Liver (tissue), 7 donors: ENCODE measurements at regions not wholly inside any gene's neighbourhood (a gene's known extent, or its start where the extent isn't known, plus 50 kb on each side); places are given as distances from the start of the nearest gene placed in this dataset.

Experiments used
- DNase-seq: peaks from one replicate; pipeline ENCODE4 v3.0.0-alpha.2; 2017; ENCODE audit warnings: low spot score
- H3K27ac ChIP-seq, 2 donors: one replicate each; pipeline ENCODE4 v1.7.0; 2013; ENCODE audit warnings: inconsistent platforms in 2 of 2, low read length in 2 of 2, control low read depth in 1 of 2, low read depth in 1 of 2, mild to moderate bottlenecking in 1 of 2
- H3K27me3 ChIP-seq, 4 donors: one replicate each; pipeline versions ENCODE4 v1.6.1 to v1.7.0; 2013; ENCODE audit warnings: low read length in 3 of 4, inconsistent platforms in 1 of 4, mild to moderate bottlenecking in 1 of 4, moderate library complexity in 1 of 4; ENCODE audit not compliant: control insufficient read depth in 4 of 4, insufficient read depth in 4 of 4
- H3K36me3 ChIP-seq, 4 donors: one replicate each; pipeline versions ENCODE4 v1.6.1 to v1.7.0; 2013; ENCODE audit warnings: low read length in 3 of 4, mild to moderate bottlenecking in 3 of 4, low read depth in 1 of 4, moderate library complexity in 1 of 4; ENCODE audit not compliant: control insufficient read depth in 4 of 4, insufficient read depth in 3 of 4
- H3K4me1 ChIP-seq, 4 donors: one replicate each; pipeline versions ENCODE4 v1.6.1 to v1.7.0; 2013; ENCODE audit warnings: low read length in 3 of 4, mild to moderate bottlenecking in 3 of 4, moderate library complexity in 1 of 4; ENCODE audit not compliant: control insufficient read depth in 4 of 4, insufficient read depth in 4 of 4
- H3K4me3 ChIP-seq, 3 donors: one replicate each; pipeline versions ENCODE4 v1.6.1 to v1.7.0; 2013; ENCODE audit warnings: low read length in 3 of 3, control low read depth in 1 of 3, low read depth in 1 of 3, mild to moderate bottlenecking in 1 of 3
- H3K9ac ChIP-seq, 2 donors: one replicate each; pipeline ENCODE4 v1.7.0; 2013; ENCODE audit warnings: low read length in 2 of 2, mild to moderate bottlenecking in 2 of 2, moderate library complexity in 2 of 2, control low read depth in 1 of 2, low read depth in 1 of 2
- H3K9me3 ChIP-seq, 4 donors: one replicate each; pipeline versions ENCODE4 v1.6.1 to v1.7.0; 2013; ENCODE audit warnings: low read length in 3 of 4; ENCODE audit not compliant: control insufficient read depth in 4 of 4
- ATF3 ChIP-seq: IDR thresholded peaks from 2 replicates; pipeline ENCODE4 v1.6.1; 2016; ENCODE audit warnings: antibody characterized with exemption
- EGR1 ChIP-seq, 2 donors: IDR thresholded peaks; 2 replicates each; pipeline ENCODE4 v1.6.1; 2016 to 2018; ENCODE audit warnings: antibody characterized with exemption in 2 of 2, low read depth in 2 of 2
- FOXA1 ChIP-seq: IDR thresholded peaks from 2 replicates; pipeline ENCODE4 v1.6.1; 2016; ENCODE audit warnings: antibody characterized with exemption
- GABPA ChIP-seq, 2 donors: IDR thresholded peaks in 1 of 2; conservative IDR thresholded peaks in 1 of 2; 2 replicates each; pipeline ENCODE4 v1.6.1; 2016; ENCODE audit warnings: antibody characterized with exemption in 2 of 2, mild to moderate bottlenecking in 1 of 2, moderate library complexity in 1 of 2
- HNF4G ChIP-seq: IDR thresholded peaks from 2 replicates; pipeline ENCODE4 v1.6.1; 2016; ENCODE audit warnings: antibody characterized with exemption
- JUND ChIP-seq, 2 donors: IDR thresholded peaks; 2 replicates each; pipeline ENCODE4 v1.6.1; 2016; ENCODE audit warnings: antibody characterized with exemption in 2 of 2
- MAX ChIP-seq: IDR thresholded peaks from 2 replicates; pipeline ENCODE4 v1.6.1; 2016; ENCODE audit warnings: antibody characterized with exemption
- NR2F2 ChIP-seq: IDR thresholded peaks from 2 replicates; pipeline ENCODE4 v1.6.1; 2016; ENCODE audit warnings: antibody characterized with exemption
- RAD21 ChIP-seq, 2 donors: IDR thresholded peaks; 2 replicates each; pipeline ENCODE4 v1.6.1; 2016; ENCODE audit warnings: antibody characterized with exemption in 2 of 2, mild to moderate bottlenecking in 2 of 2
- REST ChIP-seq: IDR thresholded peaks from 2 replicates; pipeline ENCODE4 v1.6.1; 2016; ENCODE audit warnings: antibody characterized with exemption, mild to moderate bottlenecking
- RXRA ChIP-seq, 2 donors: IDR thresholded peaks; 2 replicates each; pipeline ENCODE4 v1.6.1; 2017 to 2018; ENCODE audit warnings: antibody characterized with exemption in 2 of 2, mild to moderate bottlenecking in 1 of 2
- TAF1 ChIP-seq: conservative IDR thresholded peaks from 2 replicates; pipeline ENCODE4 v1.6.1; 2016; ENCODE audit warnings: antibody characterized with exemption, mild to moderate bottlenecking
- YY1 ChIP-seq: IDR thresholded peaks from 2 replicates; pipeline ENCODE4 v1.6.1; 2016; ENCODE audit warnings: antibody characterized with exemption, mild to moderate bottlenecking
- ZBTB33 ChIP-seq: IDR thresholded peaks from 2 replicates; pipeline ENCODE4 v1.6.1; 2016; ENCODE audit warnings: antibody characterized with exemption
- WGBS: extraction: QIAGEN DNeasy Blood & Tissue Kit; methylation state at CpG from one replicate; pipeline ENCODE4 v1.1.7; 2013; 5-methylcytosine and 5-hydroxymethylcytosine counted together
- donor health status: healthy.
- donor health status: healthy.
- donor health status: healthy.
- donor health status: healthy.

- Histone ChIP-seq H3K27ac (no peak overlapping the region), H3K9ac (no peak overlapping the region)
- 90% methylated on average over 8 of the region's 8 CpGs for WGBS
Measured at GRCh38 chr6:15023448-15023847, 222.4 kb upstream of the JARID2 start.

DNA sequence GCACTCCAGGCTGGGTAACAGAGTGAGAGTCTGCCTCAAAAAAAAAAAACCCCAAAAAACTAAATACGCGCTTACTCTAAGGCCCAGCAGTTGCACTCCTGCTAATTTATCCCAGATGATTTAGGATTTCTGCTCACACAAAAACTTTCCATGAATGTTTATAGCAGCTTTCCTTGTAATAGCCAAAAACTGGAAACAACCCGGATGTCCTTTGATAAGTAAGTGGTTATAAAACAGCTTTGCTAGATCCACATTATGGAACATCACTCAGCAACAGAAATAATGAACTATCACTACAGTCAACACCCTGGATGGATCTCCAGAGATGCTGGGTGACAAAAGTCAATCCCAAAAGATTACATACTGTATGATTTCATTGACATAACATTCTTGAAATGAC, 220.4 kb upstream of the JARID2 start:
- H3K4me3 ChIP-seq, result no peak overlapping the region
- WGBS, result 88% methylated on average over 3 of the region's 3 CpGs
- no peak overlapping the region for H3K9ac ChIP-seq
- no peaks in the 10 kb centered on the region for H3K36me3 ChIP-seq
- no peak for DNase-seq
- H3K27ac ChIP-seq, result no peak overlapping the region
- H3K4me1 ChIP-seq, result peaks cover 0 to 9% (median 3%) of the 10 kb centered on the region in 4 donors
- no peaks in the 10 kb centered on the region for H3K9me3 ChIP-seq
- H3K27me3 ChIP-seq, result no peaks in the 10 kb centered on the region
- TF ChIP-seq REST (no peak), ATF3 (no peak), GABPA (IDR thresholded peaks at IDR 0.05 in 1 of 2, conservative IDR thresholded peaks at IDR 0.05 in 1 of 2) (no peak), FOXA1 (no peak), ZBTB33 (no peak), JUND (IDR thresholded peaks at IDR 0.05) (no peak)

More at GRCh38 chr6:15023448-15023847, 222.4 kb upstream of the JARID2 start:
- Histone ChIP-seq H3K27me3 (no peaks in the 10 kb centered on the region), H3K36me3 (no peaks in the 10 kb centered on the region), H3K4me1 (peaks cover 0 to 9% (median 3%) of the 10 kb centered on the region in 4 donors), H3K9me3 (no peaks in the 10 kb centered on the region), H3K4me3 (no peak overlapping the region)
- no peak for DNase-seq
- TF ChIP-seq REST (no peak), YY1 (no peak), ZBTB33 (no peak), RAD21 (IDR thresholded peaks at IDR 0.05) (no peak), RXRA (IDR thresholded peaks at IDR 0.05) (no peak), TAF1 (no peak), NR2F2 (no peak), GABPA (IDR thresholded peaks at IDR 0.05 in 1 of 2, conservative IDR thresholded peaks at IDR 0.05 in 1 of 2) (no peak), MAX (no peak), EGR1 (IDR thresholded peaks at IDR 0.05; ENCODE audit: low read depth in 2 of 2) (no peak), FOXA1 (no peak), HNF4G (no peak)
